ENCODE measurements at regions not wholly inside any gene's neighbourhood (a gene's known extent, or its start where the extent isn't known, plus 50 kb on each side); places are given as distances from the start of the nearest gene placed in this dataset.

GRCh38 chr21:27061770-27062169, 94.9 kb upstream of the ADAMTS5 start:
- no peak for DNase-seq
- Mint-ChIP-seq H3K4me3 (no peak overlapping the region), H3K4me1 (no peaks in the 10 kb centered on the region), H3K36me3 (no peaks in the 10 kb centered on the region), H3K27me3 (no peaks in the 10 kb centered on the region), H3K9me3 (peaks cover 13 to 22% of the 10 kb centered on the region in 2 donors), H3K27ac (no peak overlapping the region)
- no peak for ATAC-seq (replicated peaks)

GRCh38 chr21:27060190-27060589, 93.3 kb upstream of the ADAMTS5 start:
- Mint-ChIP-seq H3K4me1 (no peaks in the 10 kb centered on the region), H3K36me3 (no peaks in the 10 kb centered on the region), H3K27ac (no peak overlapping the region), H3K27me3 (no peaks in the 10 kb centered on the region), H3K9me3 (peaks cover 13 to 22% of the 10 kb centered on the region in 2 donors), H3K4me3 (no peak overlapping the region)
- ATAC-seq (replicated peaks): no peak
- no peak for DNase-seq

- Mint-ChIP-seq H3K4me3 (no peak overlapping the region), H3K36me3 (no peaks in the 10 kb centered on the region), H3K27me3 (no peaks in the 10 kb centered on the region), H3K9me3 (peaks cover 7 to 16% of the 10 kb centered on the region in 2 donors), H3K27ac (no peak overlapping the region), H3K4me1 (no peaks in the 10 kb centered on the region)
- no peak for DNase-seq
- no peak for ATAC-seq (replicated peaks)
Measured at GRCh38 chr21:27058673-27059605, 92.1 kb upstream of the ADAMTS5 start.

- ATAC-seq (replicated peaks): no peak
- no peaks in the 10 kb centered on the region for H3K36me3 Mint-ChIP-seq
- H3K27me3 Mint-ChIP-seq: no peaks in the 10 kb centered on the region
- H3K9me3 Mint-ChIP-seq: peaks cover 5 to 8% of the 10 kb centered on the region in 2 donors
- no peaks in the 10 kb centered on the region for H3K4me1 Mint-ChIP-seq
- no peak overlapping the region for H3K4me3 Mint-ChIP-seq
- no peak for DNase-seq
- no peak overlapping the region for H3K27ac Mint-ChIP-seq
Measured at GRCh38 chr21:27057997-27058396, 91.1 kb upstream of the ADAMTS5 start.

- no peak for DNase-seq
- no peaks in the 10 kb centered on the region for H3K36me3 Mint-ChIP-seq
- H3K4me3 Mint-ChIP-seq: no peak overlapping the region
- no peaks in the 10 kb centered on the region for H3K27me3 Mint-ChIP-seq
- H3K27ac Mint-ChIP-seq: no peak overlapping the region
- ATAC-seq (replicated peaks): no peak
- H3K9me3 Mint-ChIP-seq: peaks cover 0 to 2% of the 10 kb centered on the region in 2 donors
- H3K4me1 Mint-ChIP-seq: no peaks in the 10 kb centered on the region
Measured at GRCh38 chr21:27047658-27048314, 80.9 kb upstream of the ADAMTS5 start.

- Mint-ChIP-seq H3K4me1 (no peaks in the 10 kb centered on the region), H3K36me3 (no peaks in the 10 kb centered on the region), H3K4me3 (no peak overlapping the region), H3K27ac (no peak overlapping the region), H3K27me3 (no peaks in the 10 kb centered on the region), H3K9me3 (peaks cover 0 to 2% of the 10 kb centered on the region in 2 donors)
- ATAC-seq (replicated peaks) (no peak), DNase-seq (no peak)
Measured at GRCh38 chr21:27047283-27047657, 80.4 kb upstream of the ADAMTS5 start.

GRCh38 chr21:27045281-27045985, 78.5 kb upstream of the ADAMTS5 start:
- no peaks in the 10 kb centered on the region for H3K4me1 Mint-ChIP-seq
- no peak overlapping the region for H3K4me3 Mint-ChIP-seq
- H3K27ac Mint-ChIP-seq: no peak overlapping the region
- no peak for DNase-seq
- H3K9me3 Mint-ChIP-seq: peaks cover 0 to 2% of the 10 kb centered on the region in 2 donors
- ATAC-seq (replicated peaks): no peak
- H3K27me3 Mint-ChIP-seq: no peaks in the 10 kb centered on the region
- no peaks in the 10 kb centered on the region for H3K36me3 Mint-ChIP-seq

GRCh38 chr21:27043377-27043776, 76.5 kb upstream of the ADAMTS5 start:
- H3K27ac Mint-ChIP-seq: no peak overlapping the region
- H3K4me1 Mint-ChIP-seq: no peaks in the 10 kb centered on the region
- ATAC-seq (replicated peaks): no peak
- H3K9me3 Mint-ChIP-seq: no peaks in the 10 kb centered on the region
- no peak for DNase-seq
- H3K4me3 Mint-ChIP-seq: no peak overlapping the region
- no peaks in the 10 kb centered on the region for H3K36me3 Mint-ChIP-seq
- no peaks in the 10 kb centered on the region for H3K27me3 Mint-ChIP-seq

GRCh38 chr21:27040738-27041469, 74.0 kb upstream of the ADAMTS5 start:
- DNase-seq (no peak), ATAC-seq (replicated peaks) (no peak)
- Mint-ChIP-seq H3K4me3 (no peak overlapping the region), H3K36me3 (no peaks in the 10 kb centered on the region), H3K27ac (no peak overlapping the region), H3K4me1 (no peaks in the 10 kb centered on the region), H3K9me3 (no peaks in the 10 kb centered on the region), H3K27me3 (no peaks in the 10 kb centered on the region)

- Mint-ChIP-seq H3K4me3 (no peak overlapping the region), H3K9me3 (peaks cover 2 to 5% of the 10 kb centered on the region in 2 donors), H3K4me1 (no peaks in the 10 kb centered on the region), H3K27ac (no peak overlapping the region), H3K27me3 (no peaks in the 10 kb centered on the region), H3K36me3 (no peaks in the 10 kb centered on the region)
- no peak for DNase-seq
- ATAC-seq (replicated peaks): no peak
Measured at GRCh38 chr21:27036736-27037301, 69.9 kb upstream of the ADAMTS5 start.

GRCh38 chr21:27035791-27036190, 68.9 kb upstream of the ADAMTS5 start:
- no peak overlapping the region for H3K27ac Mint-ChIP-seq
- H3K36me3 Mint-ChIP-seq: no peaks in the 10 kb centered on the region
- no peaks in the 10 kb centered on the region for H3K4me1 Mint-ChIP-seq
- no peaks in the 10 kb centered on the region for H3K27me3 Mint-ChIP-seq
- H3K9me3 Mint-ChIP-seq: peaks cover 2 to 5% of the 10 kb centered on the region in 2 donors
- DNase-seq (no peak), ATAC-seq (replicated peaks) (no peak)
- no peak overlapping the region for H3K4me3 Mint-ChIP-seq

GRCh38 chr21:27034796-27035195, 67.9 kb upstream of the ADAMTS5 start:
- Mint-ChIP-seq H3K9me3 (peaks cover 2 to 5% of the 10 kb centered on the region in 2 donors), H3K27ac (no peak overlapping the region), H3K4me3 (no peak overlapping the region), H3K4me1 (no peaks in the 10 kb centered on the region), H3K27me3 (no peaks in the 10 kb centered on the region), H3K36me3 (no peaks in the 10 kb centered on the region)
- DNase-seq: no peak
- ATAC-seq (replicated peaks): no peak

GRCh38 chr21:27033471-27033870, 66.6 kb upstream of the ADAMTS5 start:
- peaks cover 2 to 5% of the 10 kb centered on the region in 2 donors for H3K9me3 Mint-ChIP-seq
- no peaks in the 10 kb centered on the region for H3K36me3 Mint-ChIP-seq
- ATAC-seq (replicated peaks): no peak
- no peak for DNase-seq
- H3K27me3 Mint-ChIP-seq: no peaks in the 10 kb centered on the region
- no peaks in the 10 kb centered on the region for H3K4me1 Mint-ChIP-seq
- no peak overlapping the region for H3K27ac Mint-ChIP-seq
- H3K4me3 Mint-ChIP-seq: no peak overlapping the region

GRCh38 chr21:27026501-27026900, 59.6 kb upstream of the ADAMTS5 start:
- DNase-seq (no peak), ATAC-seq (replicated peaks) (no peak)
- Mint-ChIP-seq H3K9me3 (no peaks in the 10 kb centered on the region), H3K4me3 (no peak overlapping the region), H3K27ac (no peak overlapping the region), H3K27me3 (no peaks in the 10 kb centered on the region), H3K4me1 (no peaks in the 10 kb centered on the region), H3K36me3 (no peaks in the 10 kb centered on the region)

Measured in stimulated activated naive B cell treated with anti-CD40 and anti-IgM and Interleukin-4, amounts not matched to agents 10 μg/mL and 1 μg/mL and 100 μg/mL, for 72 hours (primary cell).